NCI-H82 treated with DMSO at 0.1 percent for 48 hours (cell line): ENCODE measurements at regions not wholly inside any gene's neighbourhood (a gene's known extent, or its start where the extent isn't known, plus 50 kb on each side); places are given as distances from the start of the nearest gene placed in this dataset.
"Not testable (repeated sequence)": the region's sequence is repeated elsewhere in the genome, so short reads cannot be mapped to it uniquely, and the experiment has no call there.

Experiments
- DNase-seq: peaks from one replicate; lab custom pipeline; 2025; ENCODE audit not compliant: unreplicated experiment; lab: John Stamatoyannopoulos, UW

GRCh38 chr1:56135069-56135863 is 444.1 kb downstream of the PLPP3 start:
- no peak for DNase-seq

GRCh38 chr1:56133522-56134472 is 445.6 kb downstream of the PLPP3 start:
- DNase-seq = no peak

- DNase-seq = no peak
Measured at GRCh38 chr1:56132520-56132919, 446.8 kb downstream of the PLPP3 start.

- no peak for DNase-seq
Measured at GRCh38 chr1:56129837-56130236, 449.5 kb downstream of the PLPP3 start.

GRCh38 chr1:56125316-56125715 is 454.0 kb downstream of the PLPP3 start:
- DNase-seq = no peak

- peak; percentile 69 for DNase-seq
Measured at GRCh38 chr1:56123826-56124225, 455.5 kb downstream of the PLPP3 start.

GRCh38 chr1:56123421-56123820 is 455.9 kb downstream of the PLPP3 start:
- DNase-seq = no peak

GRCh38 chr1:56120021-56120420 is 459.3 kb downstream of the PLPP3 start:
- DNase-seq = no peak

- not testable (repeated sequence) for DNase-seq
Measured at GRCh38 chr1:56118676-56119075, 460.7 kb downstream of the PLPP3 start.

- DNase-seq = no peak
Measured at GRCh38 chr1:56115701-56116100, 463.7 kb downstream of the PLPP3 start.

- no peak for DNase-seq
Measured at GRCh38 chr1:56113679-56114078, 465.7 kb downstream of the PLPP3 start.

- DNase-seq = no peak
Measured at GRCh38 chr1:56107275-56107638, 472.1 kb downstream of the PLPP3 start.

- DNase-seq = no peak
Measured at GRCh38 chr1:56106531-56107274, 472.7 kb downstream of the PLPP3 start.

- DNase-seq = no peak
Measured at GRCh38 chr1:56105397-56105796, 474.0 kb downstream of the PLPP3 start.

- no peak for DNase-seq
Measured at GRCh38 chr1:56099766-56100265, 479.5 kb downstream of the PLPP3 start.

GRCh38 chr1:56098946-56099345 is 480.4 kb downstream of the PLPP3 start:
- no peak for DNase-seq

- no peak for DNase-seq
Measured at GRCh38 chr1:56097713-56098112, 481.6 kb downstream of the PLPP3 start.

GRCh38 chr1:56095696-56096665 is 483.4 kb downstream of the PLPP3 start:
- DNase-seq = no peak

- DNase-seq = no peak
Measured at GRCh38 chr1:56094168-56094567, 485.2 kb downstream of the PLPP3 start.
